K562 (cell line): ENCODE measurements at regions not wholly inside any gene's neighbourhood (a gene's known extent, or its start where the extent isn't known, plus 50 kb on each side); places are given as distances from the start of the nearest gene placed in this dataset.
A peak's percentile ranks its signal among the peaks of the same experiment; 100 is the strongest.

ENCODE experiments used
- ATAC-seq: fragments of 200-7000 bp; cut with Tn5 transposase; 3 replicates; pipeline ENCODE4 v1.9.1; 2020; ENCODE audit warnings: moderate library complexity
- BruUV-seq: library from RNA; stranded (reverse); fragments of 400-500 nt; replicated peaks from 2 replicates; lab custom pipeline; 2021; lab: Mats Ljungman, UMichigan
- CTCF ChIA-PET: fragments of 300-600 bp; formaldehyde crosslinking; extraction: SDS; loops from one replicate; lab custom pipeline; 2021; ENCODE audit warnings: low intra/inter-chr PET ratio; lab: Yijun Ruan, JAX
- POLR2A ChIA-PET: fragments of 300-600, 350-650 bp; sonication (Branson Sonifier 250); formaldehyde crosslinking; extraction: SDS; loops from one replicate; lab custom pipeline; 2021; ENCODE audit warnings: antibody characterized with exemption, inconsistent platforms; lab: Yijun Ruan, JAX
- DNase-seq, 4 experiments: peaks; one replicate each; pipeline versions ENCODE4 v3.0.0 to v3.0.0-alpha.2; 2011 to 2018; ENCODE audit warnings: low spot score in 3 of 4, mixed read lengths in 3 of 4; ENCODE audit errors: extremely low read depth in 1 of 4
- FAIRE-seq: peaks from 2 replicates; lab custom pipeline; 2011; peaks lifted over from hg19 to GRCh38; lab: Jason Lieb, UNC
- H2AFZ ChIP-seq: 2 replicates; pipeline ENCODE4 v1.6.0; 2011; ENCODE audit warnings: low read depth, low read length, control low read depth, inconsistent platforms
- H3K27ac ChIP-seq: fragments of 200-600 bp; 3 replicates; pipeline ENCODE4 v1.8.0; 2011; ENCODE audit warnings: low read depth, mild to moderate bottlenecking, control low read depth, inconsistent platforms, low read length, moderate library complexity, mixed read lengths; ENCODE audit errors: extremely low read depth
- H3K27me3 ChIP-seq, 2 experiments: fragments of 300-600 bp in 1 of 2; 2 replicates in 1 of 2; 3 replicates in 1 of 2; pipeline versions ENCODE4 v1.6.0 to v1.8.0; 2011; ENCODE audit warnings: inconsistent platforms in 2 of 2, low read length in 2 of 2, mild to moderate bottlenecking in 1 of 2, mixed read lengths in 1 of 2, moderate library complexity in 1 of 2; ENCODE audit not compliant: control insufficient read depth in 2 of 2, insufficient read depth in 2 of 2
- H3K36me3 ChIP-seq: fragments of 300-600 bp; 3 replicates; pipeline ENCODE4 v1.8.0; 2011; ENCODE audit warnings: mild to moderate bottlenecking, low read length, inconsistent platforms; ENCODE audit not compliant: control insufficient read depth, insufficient read depth
- H3K4me1 ChIP-seq, 2 experiments: fragments of 200-600 bp in 1 of 2; replicated peaks in 1 of 2; 2 replicates in 1 of 2; 3 replicates in 1 of 2; pipeline versions ENCODE4 v1.5.1 to v1.8.0; 2011; ENCODE audit warnings: inconsistent platforms in 2 of 2, low read length in 2 of 2, mild to moderate bottlenecking in 1 of 2, mixed read lengths in 1 of 2, moderate library complexity in 1 of 2; ENCODE audit not compliant: control insufficient read depth in 2 of 2, insufficient read depth in 2 of 2
- H3K4me2 ChIP-seq: 2 replicates; pipeline ENCODE4 v1.6.1; 2011; ENCODE audit warnings: low read length, control low read depth, inconsistent platforms, mixed read lengths; ENCODE audit not compliant: insufficient read depth
- H3K4me3 ChIP-seq: fragments of 200-600 bp; sonication (generic), shearing (Covaris generic); 2 replicates; pipeline ENCODE4 v1.5.1; 2016; ENCODE audit warnings: control low read depth, inconsistent platforms
- H3K79me2 ChIP-seq: fragments of 200-600 bp; 3 replicates; pipeline ENCODE4 v1.8.0; 2011; ENCODE audit warnings: low read length, inconsistent platforms; ENCODE audit not compliant: control insufficient read depth, insufficient read depth
- H3K9ac ChIP-seq, 2 experiments: 2 replicates each; pipeline versions ENCODE4 v1.6.0 to v1.6.1; 2011; ENCODE audit warnings: low read depth in 2 of 2, low read length in 2 of 2, control low read depth in 1 of 2, inconsistent platforms in 1 of 2, mild to moderate bottlenecking in 1 of 2, mixed read lengths in 1 of 2; ENCODE audit not compliant: insufficient read depth in 1 of 2
- H3K9me1 ChIP-seq: one replicate; pipeline ENCODE4 v1.6.0; 2011; ENCODE audit warnings: inconsistent platforms, mild to moderate bottlenecking, low read length, moderate library complexity; ENCODE audit not compliant: control insufficient read depth, insufficient read depth
- H3K9me3 ChIP-seq: replicated peaks from 2 replicates; pipeline ENCODE4 v1.5.1; 2011; ENCODE audit warnings: low read depth, low read length, inconsistent platforms; ENCODE audit not compliant: control insufficient read depth, insufficient read depth
- H4K20me1 ChIP-seq: replicated peaks from 2 replicates; pipeline ENCODE4 v1.6.1; 2011; ENCODE audit warnings: low read length, inconsistent platforms, mixed read lengths; ENCODE audit not compliant: control insufficient read depth, insufficient read depth
- HNRNPLL ChIP-seq: fragments of 200-400 bp; formaldehyde crosslinking; IDR thresholded peaks from 2 replicates; pipeline ENCODE4 v1.6.1; 2017; ENCODE audit warnings: low read length, low read depth, mild to moderate bottlenecking; ENCODE audit not compliant: poor library complexity, severe bottlenecking
- NCOA1 ChIP-seq: fragments of 450-650 bp; IDR thresholded peaks from 2 replicates; pipeline ENCODE4 v1.6.1; 2016; ENCODE audit warnings: low read depth
- PREB ChIP-seq: sonication (generic); formaldehyde crosslinking; IDR thresholded peaks from 2 replicates; pipeline ENCODE4 v1.8.1; 2023; ENCODE audit warnings: mild to moderate bottlenecking, missing genetic modification reagents
- SPI1 ChIP-seq: IDR thresholded peaks from 2 replicates; pipeline ENCODE4 v1.6.1; 2011; ENCODE audit warnings: low read depth, low read length, control low read depth, borderline replicate concordance
- ZNF175 ChIP-seq: fragments of 200-800 bp; sonication (Bioruptor generic); IDR thresholded peaks from 2 replicates; pipeline ENCODE4 v1.6.1; 2016; ENCODE audit warnings: low read depth, mild to moderate bottlenecking, missing genetic modification characterization, missing compliant biosample characterization
- WGBS: fragments of 100-300 bp; shearing (Covaris generic); methylation state at CpG from one replicate; pipeline ENCODE4 v1.1.6; 2016; ENCODE audit warnings: low coverage, mixed read lengths; ENCODE audit not compliant: insufficient coverage; ENCODE audit errors: missing lambda C conversion rate; 5-methylcytosine and 5-hydroxymethylcytosine counted together
- in situ Hi-C: fragments of 300-500 bp; cut with MboI; formaldehyde crosslinking; loops from 4 replicates; pipeline ENCODE4 v1.15.0; 2018; ENCODE audit warnings: inconsistent platforms, mixed read lengths
- intact Hi-C: fragments of 100-400 bp; cut with micrococcal nuclease; formaldehyde crosslinking; loops from 2 replicates; pipeline ENCODE4 v1.14.2; 2022
- TF ChIP-seq, protein P1 (sequence below): fragments of 450-650 bp; formaldehyde crosslinking; IDR thresholded peaks from 2 replicates; pipeline ENCODE4 v1.4.0; 2020; ENCODE audit warnings: mild to moderate bottlenecking, mixed read lengths

- in situ Hi-C loops, result no loop called here
- TF ChIP-seq PREB (CRISPR knock-in tag) (no peak), SPI1 (peak; percentile 87), NCOA1 (no peak), ZNF175 (peak; percentile 80), HNRNPLL (no peak)
- TF ChIP-seq, protein P1, sequence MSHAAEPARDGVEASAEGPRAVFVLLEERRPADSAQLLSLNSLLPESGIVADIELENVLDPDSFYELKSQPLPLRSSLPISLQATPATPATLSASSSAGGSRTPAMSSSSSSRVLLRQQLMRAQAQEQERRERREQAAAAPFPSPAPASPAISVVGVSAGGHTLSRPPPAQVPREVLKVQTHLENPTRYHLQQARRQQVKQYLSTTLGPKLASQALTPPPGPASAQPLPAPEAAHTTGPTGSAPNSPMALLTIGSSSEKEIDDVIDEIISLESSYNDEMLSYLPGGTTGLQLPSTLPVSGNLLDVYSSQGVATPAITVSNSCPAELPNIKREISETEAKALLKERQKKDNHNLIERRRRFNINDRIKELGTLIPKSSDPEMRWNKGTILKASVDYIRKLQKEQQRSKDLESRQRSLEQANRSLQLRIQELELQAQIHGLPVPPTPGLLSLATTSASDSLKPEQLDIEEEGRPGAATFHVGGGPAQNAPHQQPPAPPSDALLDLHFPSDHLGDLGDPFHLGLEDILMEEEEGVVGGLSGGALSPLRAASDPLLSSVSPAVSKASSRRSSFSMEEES (CRISPR knock-in tag), result peak; percentile 94
- TF ChIP-seq, all 486 proteins: peak for 3
Measured at GRCh38 chr20:4567170-4567569, 119.1 kb upstream of the PRNP start.

More at GRCh38 chr20:4567170-4567569, 119.1 kb upstream of the PRNP start:
- ATAC-seq (no peak), DNase-seq (no peak), FAIRE-seq (no peak)
- Histone ChIP-seq H3K27me3 (no peaks in the 10 kb centered on the region), H3K79me2 (no peaks in the 10 kb centered on the region), H4K20me1 (no peaks in the 10 kb centered on the region), H2AFZ (no peak overlapping the region), H3K36me3 (no peaks in the 10 kb centered on the region), H3K9ac (no peak overlapping the region), H3K9me3 (no peaks in the 10 kb centered on the region), H3K4me1 (no peaks in the 10 kb centered on the region), H3K9me1 (no peaks in the 10 kb centered on the region), H3K27ac (no peak overlapping the region), H3K4me3 (no peak overlapping the region), H3K4me2 (no peak overlapping the region)
- intact Hi-C loops, result no loop called here
- ChIA-PET CTCF (no interaction called here), POLR2A (no interaction called here)
- WGBS, result 0% methylated on average over 2 of the region's 2 CpGs
- BruUV-seq, result no TSS peak
